ENCODE measurements at regions not wholly inside any gene's neighbourhood (a gene's known extent, or its start where the extent isn't known, plus 50 kb on each side); places are given as distances from the start of the nearest gene placed in this dataset.

- DNase-seq = no peak
Observed at GRCh38 chr6:159118924-159119323, 50.3 kb upstream of the FNDC1 start.

GRCh38 chr6:159117563-159117962 is 51.6 kb upstream of the FNDC1 start:
- DNase-seq = no peak

GRCh38 chr6:159117046-159117445 is 52.2 kb upstream of the FNDC1 start:
- no peak for DNase-seq

- DNase-seq = no peak
Observed at GRCh38 chr6:159116343-159116742, 52.9 kb upstream of the FNDC1 start.

- no peak for DNase-seq
Observed at GRCh38 chr6:159114569-159114968, 54.6 kb upstream of the FNDC1 start.

GRCh38 chr6:159113223-159113622 is 56.0 kb upstream of the FNDC1 start:
- DNase-seq = no peak

GRCh38 chr6:159112714-159113113 is 56.5 kb upstream of the FNDC1 start:
- no peak for DNase-seq

- DNase-seq = no peak
Observed at GRCh38 chr6:159110748-159111147, 58.5 kb upstream of the FNDC1 start.

- peak; percentile 60 for DNase-seq
Observed at GRCh38 chr6:159110013-159110412, 59.2 kb upstream of the FNDC1 start.

- no peak for DNase-seq
Observed at GRCh38 chr6:159109391-159109790, 59.8 kb upstream of the FNDC1 start.

- DNase-seq = no peak
Observed at GRCh38 chr6:159108426-159108985, 60.7 kb upstream of the FNDC1 start.

GRCh38 chr6:159107451-159108260 is 61.5 kb upstream of the FNDC1 start:
- DNase-seq = peak; percentile 81

GRCh38 chr6:159106627-159107241 is 61.9 kb upstream of the TAGAP start:
- DNase-seq = peak; percentile 96

- no peak for DNase-seq
Observed at GRCh38 chr6:159105716-159106115, 60.9 kb upstream of the TAGAP start.

- no peak for DNase-seq
Observed at GRCh38 chr6:159104931-159105330, 60.1 kb upstream of the TAGAP start.

- peak; percentile 85 for DNase-seq
Observed at GRCh38 chr6:159104163-159104925, 59.6 kb upstream of the TAGAP start.

- DNase-seq = no peak
Observed at GRCh38 chr6:159103396-159104162, 58.8 kb upstream of the TAGAP start.

GRCh38 chr6:159102373-159103160 is 57.8 kb upstream of the TAGAP start:
- no peak for DNase-seq

GRCh38 chr6:159101656-159102055 is 56.9 kb upstream of the TAGAP start:
- no peak for DNase-seq

GRCh38 chr6:159100395-159101182 is 55.8 kb upstream of the TAGAP start:
- no peak for DNase-seq

GRCh38 chr6:159099961-159100360 is 55.2 kb upstream of the TAGAP start:
- no peak for DNase-seq
